ENCODE measurements at regions not wholly inside any gene's neighbourhood (a gene's known extent, or its start where the extent isn't known, plus 50 kb on each side); places are given as distances from the start of the nearest gene placed in this dataset.

GRCh38 chr18:34491719-34492118 lies 218.4 kb upstream of the DTNA start:
- TF ChIP-seq CTCF (IDR thresholded peaks at IDR 0.05) (no peak), POLR2A (IDR thresholded peaks at IDR 0.05) (no peak)

Measured in uterus (tissue), 2 donors.